HL-60/S4 treated with retinoic acid at 250 ng/mL for 4 days and 3 days (cell line): ENCODE measurements at regions not wholly inside any gene's neighbourhood (a gene's known extent, or its start where the extent isn't known, plus 50 kb on each side); places are given as distances from the start of the nearest gene placed in this dataset.

Experiments used
- in situ Hi-C: fragments of 300-500 bp; cut with MboI; formaldehyde crosslinking; loops from 2 replicates; pipeline ENCODE4 v1.7.0; 2022; ENCODE audit warnings: low sequenced_read_pairs

GRCh38 chr20:22652681-22653588, 68.6 kb upstream of the FOXA2 start:
- in situ Hi-C loops: no loop called here

GRCh38 chr20:22653658-22654642, 69.6 kb upstream of the FOXA2 start:
- in situ Hi-C loops: no loop called here

GRCh38 chr20:22663528-22664025, 79.2 kb upstream of the FOXA2 start:
- in situ Hi-C loops: no loop called here

GRCh38 chr20:22667198-22667597, 82.8 kb upstream of the FOXA2 start:
- in situ Hi-C loops: no loop called here

GRCh38 chr20:22672191-22672590, 87.8 kb upstream of the FOXA2 start:
- in situ Hi-C loops: no loop called here

GRCh38 chr20:22673467-22673866, 89.1 kb upstream of the FOXA2 start:
- in situ Hi-C loops: no loop called here

- in situ Hi-C loops: loop anchor here (25.0 kb wide), 2 partner anchors 562 to 762 kb away; partner anchors contain the start of gene CSTL1
Observed at GRCh38 chr20:22675341-22675740, 91.0 kb upstream of the FOXA2 start.

- in situ Hi-C loops: loop anchor here (25.0 kb wide), 2 partner anchors 559 to 759 kb away; partner anchors contain the start of gene CSTL1
Observed at GRCh38 chr20:22678678-22679077, 94.3 kb upstream of the FOXA2 start.

GRCh38 chr20:22679197-22679596, 94.8 kb upstream of the FOXA2 start:
- in situ Hi-C loops: loop anchor here (25.0 kb wide), 2 partner anchors 558 to 758 kb away; partner anchors contain the start of gene CSTL1

- in situ Hi-C loops: loop anchor here (25.0 kb wide), 2 partner anchors 557 to 757 kb away; partner anchors contain the start of gene CSTL1
Observed at GRCh38 chr20:22680031-22680740, 95.8 kb upstream of the FOXA2 start.

- in situ Hi-C loops: loop anchor here (25.0 kb wide), 2 partner anchors 556 to 756 kb away; partner anchors contain the start of gene CSTL1
Observed at GRCh38 chr20:22681591-22682248, 97.3 kb upstream of the FOXA2 start.

GRCh38 chr20:22682381-22682780, 98.0 kb upstream of the FOXA2 start:
- in situ Hi-C loops: loop anchor here (25.0 kb wide), 2 partner anchors 555 to 755 kb away; partner anchors contain the start of gene CSTL1

GRCh38 chr20:22684072-22684762, 99.8 kb upstream of the FOXA2 start:
- in situ Hi-C loops: loop anchor here (25.0 kb wide), 2 partner anchors 553 to 753 kb away; partner anchors contain the start of gene CSTL1

- in situ Hi-C loops: loop anchor here (5.0 to 25.0 kb wide), 3 partner anchors 348 to 752 kb away; partner anchors contain the start of gene CSTL1
Observed at GRCh38 chr20:22684763-22685443, 100.5 kb upstream of the FOXA2 start.

GRCh38 chr20:22686097-22686496, 101.7 kb upstream of the FOXA2 start:
- in situ Hi-C loops: loop anchor here (5.0 to 25.0 kb wide), 3 partner anchors 349 to 751 kb away; partner anchors contain the start of gene CSTL1

- in situ Hi-C loops: loop anchor here (5.0 to 25.0 kb wide), 3 partner anchors 351 to 749 kb away; partner anchors contain the start of gene CSTL1
Observed at GRCh38 chr20:22687676-22688349, 103.4 kb upstream of the FOXA2 start.

GRCh38 chr20:22688485-22688884, 104.1 kb upstream of the FOXA2 start:
- in situ Hi-C loops: loop anchor here (5.0 to 25.0 kb wide), 3 partner anchors 351 to 749 kb away; partner anchors contain the start of gene CSTL1
